ENCODE measurements at regions not wholly inside any gene's neighbourhood (a gene's known extent, or its start where the extent isn't known, plus 50 kb on each side); places are given as distances from the start of the nearest gene placed in this dataset.

- H3K9ac ChIP-seq (ENCODE audit: control insufficient read depth, insufficient read depth, low read length) = no peak overlapping the region
- 0% methylated on average over 3 of the region's 3 CpGs for whole genome bisulfite sequencing (ENCODE audit: insufficient coverage, insufficient replicate concordance, low lambda C conversion rate, missing lambda C conversion rate)
- H3K79me2 ChIP-seq (ENCODE audit: control insufficient read depth, insufficient read depth, low read length) = no peaks in the 10 kb centered on the region
- RAD21 ChIA-PET (ENCODE audit: unreplicated experiment) = no interaction called here
- no peak overlapping the region for H3K4me2 ChIP-seq (ENCODE audit: control insufficient read depth, insufficient read depth)
- H3K27me3 ChIP-seq (replicated peaks in 1 of 2; ENCODE audit: control insufficient read depth in 2 of 2, insufficient read depth in 2 of 2, low read length in 1 of 2) = no peaks in the 10 kb centered on the region
- H3K27ac ChIP-seq (ENCODE audit: control insufficient read depth, insufficient read depth) = no peak overlapping the region
- H3K4me1 ChIP-seq (ENCODE audit: control insufficient read depth, insufficient read depth, low read length) = no peaks in the 10 kb centered on the region
- FAIRE-seq = no peak
- no peaks in the 10 kb centered on the region for H3K36me3 ChIP-seq (ENCODE audit: control insufficient read depth in 2 of 2, insufficient read depth in 2 of 2, low read length in 1 of 2)
- H2AFZ ChIP-seq (ENCODE audit: control insufficient read depth, low read depth, low read length) = no peak overlapping the region
- no peak for DNase-seq (ENCODE audit: low read depth, low spot score)
- H3K9me3 ChIP-seq (replicated peaks; ENCODE audit: control insufficient read depth, insufficient read depth, low read length) = no peaks in the 10 kb centered on the region
- in situ Hi-C loops (cut with MboI) (no loop called here), intact Hi-C loops (cut with micrococcal nuclease; ENCODE audit: unreplicated experiment) (no loop called here)
- no peaks in the 10 kb centered on the region for H4K20me1 ChIP-seq (ENCODE audit: control insufficient read depth, insufficient read depth)
- CTCF ChIA-PET = interaction anchor here (1.5 kb wide), 1 partner anchor 9 kb away, joined by 4 read pairs; no protein-coding TSS in a partner anchor
- BruUV-seq (replicated peaks) = no TSS peak
- POLR2A ChIA-PET = no interaction called here
- ATAC-seq = no peak
- H3K4me3 ChIP-seq = no peak overlapping the region
- SMC1A ChIA-PET (ENCODE audit: uncharacterized antibody, unreplicated experiment) = interaction anchor here (1.5 kb wide), 1 partner anchor 10 kb away, joined by 5 read pairs; no protein-coding TSS in a partner anchor
- TF ChIP-seq IRF4 (IDR thresholded peaks at IDR 0.05; ENCODE audit: low read depth, low read length) (no peak), HCFC1 (IDR thresholded peaks at IDR 0.05; ENCODE audit: low read length) (no peak), SUZ12 (IDR thresholded peaks at IDR 0.05; ENCODE audit: unreplicated experiment) (no peak), SRF (IDR thresholded peaks at IDR 0.05; ENCODE audit: low read depth in 2 of 2, low read length in 2 of 2) (no peak), MLLT1 (IDR thresholded peaks at IDR 0.05) (no peak), TCF7 (IDR thresholded peaks at IDR 0.05; ENCODE audit: borderline replicate concordance) (no peak), EZH2 (IDR thresholded peaks at IDR 0.05; ENCODE audit: borderline replicate concordance, control insufficient read depth, low read depth, low read length) (no peak), CEBPB (IDR thresholded peaks at IDR 0.05; ENCODE audit: borderline replicate concordance in 1 of 2, low read depth in 2 of 2, low read length in 2 of 2) (no peak), BCL3 (IDR thresholded peaks at IDR 0.05; ENCODE audit: borderline replicate concordance, insufficient read depth, low read depth, low read length, poor library complexity, severe bottlenecking) (no peak), ESRRA (IDR thresholded peaks at IDR 0.05; ENCODE audit: low read length) (no peak), LARP7 (IDR thresholded peaks at IDR 0.05) (no peak), ZSCAN29 (IDR thresholded peaks at IDR 0.05) (no peak), CHD4 (IDR thresholded peaks at IDR 0.05) (no peak)
- TF ChIP-seq, protein P1, sequence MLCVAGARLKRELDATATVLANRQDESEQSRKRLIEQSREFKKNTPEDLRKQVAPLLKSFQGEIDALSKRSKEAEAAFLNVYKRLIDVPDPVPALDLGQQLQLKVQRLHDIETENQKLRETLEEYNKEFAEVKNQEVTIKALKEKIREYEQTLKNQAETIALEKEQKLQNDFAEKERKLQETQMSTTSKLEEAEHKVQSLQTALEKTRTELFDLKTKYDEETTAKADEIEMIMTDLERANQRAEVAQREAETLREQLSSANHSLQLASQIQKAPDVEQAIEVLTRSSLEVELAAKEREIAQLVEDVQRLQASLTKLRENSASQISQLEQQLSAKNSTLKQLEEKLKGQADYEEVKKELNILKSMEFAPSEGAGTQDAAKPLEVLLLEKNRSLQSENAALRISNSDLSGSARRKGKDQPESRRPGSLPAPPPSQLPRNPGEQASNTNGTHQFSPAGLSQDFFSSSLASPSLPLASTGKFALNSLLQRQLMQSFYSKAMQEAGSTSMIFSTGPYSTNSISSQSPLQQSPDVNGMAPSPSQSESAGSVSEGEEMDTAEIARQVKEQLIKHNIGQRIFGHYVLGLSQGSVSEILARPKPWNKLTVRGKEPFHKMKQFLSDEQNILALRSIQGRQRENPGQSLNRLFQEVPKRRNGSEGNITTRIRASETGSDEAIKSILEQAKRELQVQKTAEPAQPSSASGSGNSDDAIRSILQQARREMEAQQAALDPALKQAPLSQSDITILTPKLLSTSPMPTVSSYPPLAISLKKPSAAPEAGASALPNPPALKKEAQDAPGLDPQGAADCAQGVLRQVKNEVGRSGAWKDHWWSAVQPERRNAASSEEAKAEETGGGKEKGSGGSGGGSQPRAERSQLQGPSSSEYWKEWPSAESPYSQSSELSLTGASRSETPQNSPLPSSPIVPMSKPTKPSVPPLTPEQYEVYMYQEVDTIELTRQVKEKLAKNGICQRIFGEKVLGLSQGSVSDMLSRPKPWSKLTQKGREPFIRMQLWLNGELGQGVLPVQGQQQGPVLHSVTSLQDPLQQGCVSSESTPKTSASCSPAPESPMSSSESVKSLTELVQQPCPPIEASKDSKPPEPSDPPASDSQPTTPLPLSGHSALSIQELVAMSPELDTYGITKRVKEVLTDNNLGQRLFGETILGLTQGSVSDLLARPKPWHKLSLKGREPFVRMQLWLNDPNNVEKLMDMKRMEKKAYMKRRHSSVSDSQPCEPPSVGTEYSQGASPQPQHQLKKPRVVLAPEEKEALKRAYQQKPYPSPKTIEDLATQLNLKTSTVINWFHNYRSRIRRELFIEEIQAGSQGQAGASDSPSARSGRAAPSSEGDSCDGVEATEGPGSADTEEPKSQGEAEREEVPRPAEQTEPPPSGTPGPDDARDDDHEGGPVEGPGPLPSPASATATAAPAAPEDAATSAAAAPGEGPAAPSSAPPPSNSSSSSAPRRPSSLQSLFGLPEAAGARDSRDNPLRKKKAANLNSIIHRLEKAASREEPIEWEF (IDR thresholded peaks at IDR 0.05; ENCODE audit: insufficient replicate concordance, low read depth, low read length) = no peak
- TF ChIP-seq, protein P2, sequence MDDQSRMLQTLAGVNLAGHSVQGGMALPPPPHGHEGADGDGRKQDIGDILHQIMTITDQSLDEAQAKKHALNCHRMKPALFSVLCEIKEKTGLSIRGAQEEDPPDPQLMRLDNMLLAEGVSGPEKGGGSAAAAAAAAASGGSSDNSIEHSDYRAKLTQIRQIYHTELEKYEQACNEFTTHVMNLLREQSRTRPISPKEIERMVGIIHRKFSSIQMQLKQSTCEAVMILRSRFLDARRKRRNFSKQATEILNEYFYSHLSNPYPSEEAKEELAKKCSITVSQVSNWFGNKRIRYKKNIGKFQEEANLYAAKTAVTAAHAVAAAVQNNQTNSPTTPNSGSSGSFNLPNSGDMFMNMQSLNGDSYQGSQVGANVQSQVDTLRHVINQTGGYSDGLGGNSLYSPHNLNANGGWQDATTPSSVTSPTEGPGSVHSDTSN (IDR thresholded peaks at IDR 0.05; ENCODE audit: insufficient replicate concordance, low read depth, low read length) = no peak
Measured at GRCh38 chr7:54326592-54327167, 215.5 kb upstream of the VSTM2A start.

All from GM12878 (cell line).